GM19397 (cell line): ENCODE measurements at regions not wholly inside any gene's neighbourhood (a gene's known extent, or its start where the extent isn't known, plus 50 kb on each side); places are given as distances from the start of the nearest gene placed in this dataset.
A peak's percentile ranks its signal among the peaks of the same experiment; 100 is the strongest.

Experiments
- ATAC-seq: cut with Tn5 transposase; IDR thresholded peaks from one replicate; pipeline ENCODE4 v1.9.1; 2021; ENCODE audit warnings: mild to moderate bottlenecking, moderate library complexity; ENCODE audit not compliant: unreplicated experiment

- peak; percentile 62 for ATAC-seq
Observed at GRCh38 chr15:38072348-38073177, 138.1 kb downstream of the TMCO5A start.

GRCh38 chr15:38073178-38073946, 138.9 kb downstream of the TMCO5A start:
- no peak for ATAC-seq

GRCh38 chr15:38074029-38074428, 139.6 kb downstream of the TMCO5A start:
- no peak for ATAC-seq

- no peak for ATAC-seq
Observed at GRCh38 chr15:38075466-38075865, 141.0 kb downstream of the TMCO5A start.

- no peak for ATAC-seq
Observed at GRCh38 chr15:38076786-38077185, 142.3 kb downstream of the TMCO5A start.

- ATAC-seq = no peak
Observed at GRCh38 chr15:38079236-38079635, 144.8 kb downstream of the TMCO5A start.

- ATAC-seq = no peak
Observed at GRCh38 chr15:38080651-38081275, 146.3 kb downstream of the TMCO5A start.

- peak; percentile 66 for ATAC-seq
Observed at GRCh38 chr15:38084289-38084688, 149.8 kb downstream of the TMCO5A start.

GRCh38 chr15:38085114-38085513, 150.7 kb downstream of the TMCO5A start:
- ATAC-seq = peak; percentile 82

- no peak for ATAC-seq
Observed at GRCh38 chr15:38085931-38086568, 151.6 kb downstream of the TMCO5A start.

- no peak for ATAC-seq
Observed at GRCh38 chr15:38086611-38087010, 152.2 kb downstream of the TMCO5A start.

GRCh38 chr15:38088971-38089370, 154.5 kb downstream of the TMCO5A start:
- ATAC-seq = no peak

- no peak for ATAC-seq
Observed at GRCh38 chr15:38090223-38090622, 155.8 kb downstream of the TMCO5A start.

GRCh38 chr15:38090678-38091077, 156.2 kb downstream of the TMCO5A start:
- no peak for ATAC-seq

GRCh38 chr15:38091078-38091645, 156.7 kb downstream of the TMCO5A start:
- no peak for ATAC-seq

GRCh38 chr15:38093931-38094330, 158.7 kb upstream of the SPRED1 start:
- ATAC-seq = no peak

GRCh38 chr15:38102972-38103371, 149.7 kb upstream of the SPRED1 start:
- ATAC-seq = no peak

GRCh38 chr15:38103564-38103963, 149.1 kb upstream of the SPRED1 start:
- ATAC-seq = no peak

GRCh38 chr15:38111070-38111469, 141.6 kb upstream of the SPRED1 start:
- ATAC-seq = no peak

GRCh38 chr15:38112406-38112805, 140.2 kb upstream of the SPRED1 start:
- ATAC-seq = no peak

GRCh38 chr15:38115121-38115520, 137.5 kb upstream of the SPRED1 start:
- no peak for ATAC-seq
